ENCODE measurements at regions not wholly inside any gene's neighbourhood (a gene's known extent, or its start where the extent isn't known, plus 50 kb on each side); places are given as distances from the start of the nearest gene placed in this dataset.

DNA sequence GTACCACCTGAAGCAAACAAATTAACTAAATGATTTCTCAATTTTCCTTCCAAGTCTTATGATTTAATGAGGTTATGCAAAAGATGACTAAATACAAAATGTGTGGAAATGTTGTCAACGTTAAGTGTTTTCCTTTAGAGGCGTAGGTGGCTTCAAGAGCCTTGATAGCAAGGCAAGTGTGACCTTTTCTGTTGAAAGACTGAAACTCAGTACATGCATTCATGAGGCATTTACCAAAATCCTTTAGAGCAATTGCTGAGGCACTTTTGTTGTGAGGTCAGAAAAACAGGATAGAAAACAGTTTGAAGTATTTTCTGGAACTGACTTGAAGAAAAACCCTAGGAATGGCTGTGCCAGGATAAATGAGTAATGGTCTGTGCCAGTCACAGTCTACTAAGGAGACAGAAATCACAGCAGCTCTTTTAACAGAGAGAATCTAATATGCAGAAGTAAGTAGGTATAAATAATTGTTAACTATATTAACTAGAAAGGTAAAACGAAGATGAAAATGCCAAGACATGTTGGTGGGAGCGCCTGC is 326.5 kb upstream of the CDH20 start:
- TF ChIP-seq CTCF (IDR thresholded peaks at IDR 0.05) = no peak
- TF ChIP-seq POLR2A (IDR thresholded peaks at IDR 0.05) = no peak
